ENCODE measurements at regions not wholly inside any gene's neighbourhood (a gene's known extent, or its start where the extent isn't known, plus 50 kb on each side); places are given as distances from the start of the nearest gene placed in this dataset.

- TF ChIP-seq CTCF (IDR thresholded peaks at IDR 0.05; ENCODE audit: insufficient read depth, low read depth, low read length) = no peak
- no peak for TF ChIP-seq EZH2 (IDR thresholded peaks at IDR 0.05; ENCODE audit: insufficient read depth, low read length)
These were observed 54.8 kb upstream of the RASSF8 start for GRCh38 chr12:25903603-25904245.
